HL-60 (cell line): ENCODE measurements at regions not wholly inside any gene's neighbourhood (a gene's known extent, or its start where the extent isn't known, plus 50 kb on each side); places are given as distances from the start of the nearest gene placed in this dataset.

ENCODE experiments used
- CTCF ChIP-seq: IDR thresholded peaks from one replicate; pipeline ENCODE4 v1.5.1; 2011; ENCODE audit warnings: low read length, control low read depth, inconsistent platforms; ENCODE audit not compliant: insufficient read depth
- GABPA ChIP-seq: IDR thresholded peaks from 2 replicates; pipeline ENCODE4 v1.6.1; 2012; ENCODE audit warnings: low read depth
- POLR2AphosphoS5 ChIP-seq: IDR thresholded peaks from 2 replicates; pipeline ENCODE4 v1.6.1; 2012; ENCODE audit warnings: low read depth
- REST ChIP-seq: IDR thresholded peaks from 2 replicates; pipeline ENCODE4 v1.6.1; 2012; ENCODE audit warnings: low read depth; ENCODE audit not compliant: insufficient replicate concordance

DNA sequence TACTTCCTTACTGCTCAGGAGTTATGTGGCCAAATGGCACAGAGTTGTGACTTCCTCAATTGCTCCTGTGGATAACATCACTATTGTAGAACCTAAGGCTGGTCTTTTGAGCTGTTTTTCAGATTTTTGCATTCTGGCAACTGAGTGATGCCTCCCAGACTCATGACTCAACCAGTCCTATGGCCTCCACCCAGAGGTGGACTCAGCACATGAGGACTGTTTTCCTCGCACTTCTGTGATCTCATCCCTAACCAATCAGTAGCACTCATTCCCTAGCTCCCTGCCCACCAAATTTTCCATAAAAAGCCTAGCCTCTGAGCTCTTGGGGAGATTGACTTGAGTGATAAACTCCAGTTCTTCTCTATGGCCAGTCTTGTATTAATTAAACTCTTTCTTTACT is 407.9 kb upstream of the TNP1 start:
- TF ChIP-seq CTCF (no peak), POLR2AphosphoS5 (no peak), GABPA (no peak), REST (no peak)
